Stomach (tissue), 8 donors: ENCODE measurements at regions not wholly inside any gene's neighbourhood (a gene's known extent, or its start where the extent isn't known, plus 50 kb on each side); places are given as distances from the start of the nearest gene placed in this dataset.

Experiments
- DNase-seq, 2 donors: peaks; one replicate each; pipeline versions ENCODE4 v3.0.0 to v3.0.0-alpha.2; 2013 to 2019
- H3K27ac ChIP-seq, 5 donors: fragments of 200-600 bp in 4 of 5; sonication (generic) in 4 of 5; one replicate each; pipeline ENCODE4 v1.5.1; 2013 to 2019; ENCODE audit warnings: mild to moderate bottlenecking in 1 of 5, moderate library complexity in 1 of 5
- H3K27me3 ChIP-seq, 3 donors: fragments of 200-600 bp; sonication (generic); one replicate each; pipeline ENCODE4 v1.5.1; 2017 to 2019; ENCODE audit warnings: mixed run types in 1 of 3
- H3K36me3 ChIP-seq, 4 donors: fragments of 200-600 bp; sonication (generic); 1 replicate in 3 of 4; 2 replicates in 1 of 4; pipeline ENCODE4 v1.5.1; 2016 to 2019
- H3K4me1 ChIP-seq, 4 donors: fragments of 200-600 bp; sonication (generic); one replicate each; pipeline ENCODE4 v1.5.1; 2016 to 2019
- H3K4me3 ChIP-seq, 4 donors: fragments of 200-600 bp; sonication (generic) in 3 of 4; one replicate each; pipeline ENCODE4 v1.5.1; 2016 to 2019; ENCODE audit warnings: mild to moderate bottlenecking in 1 of 4
- H3K9me3 ChIP-seq, 4 donors: fragments of 200-600 bp; sonication (generic); one replicate each; pipeline ENCODE4 v1.5.1; 2016 to 2019
- CTCF ChIP-seq, 7 experiments: fragments of 450-650 bp in 4 of 7; fragments of 200-600 bp in 3 of 7; sonication (generic) in 3 of 7; IDR thresholded peaks; one replicate each; pipeline ENCODE4 v1.5.1; 2016 to 2019; ENCODE audit warnings: antibody characterized with exemption in 7 of 7, control low read depth in 2 of 7, mild to moderate bottlenecking in 1 of 7
- EP300 ChIP-seq: sonication (generic); formaldehyde crosslinking; IDR thresholded peaks from one replicate; pipeline ENCODE4 v1.6.1; 2017; ENCODE audit warnings: antibody characterized with exemption
- POLR2A ChIP-seq, 4 donors: fragments of 450-650 bp; IDR thresholded peaks; one replicate each; pipeline ENCODE4 v1.6.1; 2016; ENCODE audit warnings: antibody characterized with exemption in 4 of 4, control low read depth in 2 of 4, mild to moderate bottlenecking in 1 of 4, moderate library complexity in 1 of 4
- POLR2AphosphoS5 ChIP-seq, 3 donors: sonication (generic); formaldehyde crosslinking; IDR thresholded peaks; one replicate each; pipeline ENCODE4 v1.6.1; 2016; ENCODE audit warnings: antibody characterized with exemption in 3 of 3
- WGBS, 5 donors: extraction: QIAGEN DNeasy Blood & Tissue Kit in 3 of 5; methylation state at CpG; one replicate each; pipeline versions ENCODE4 v1.1.5 to v1.1.7; 2013 to 2018; 5-methylcytosine and 5-hydroxymethylcytosine counted together
- intact Hi-C: fragments of 100-400 bp; cut with DNase I; formaldehyde crosslinking; loops from one replicate; pipeline ENCODE4 v1.15.1; 2023; ENCODE audit warnings: low total_unique reads
- donor health status: healthy with polysubstance abuse.
- donor health status: Bipolar disorder and iron deficiency.
- donor health status: healthy.

- Histone ChIP-seq H3K36me3 (no peaks in the 10 kb centered on the region), H3K27ac (no peak overlapping the region), H3K4me3 (no peak overlapping the region), H3K27me3 (no peaks in the 10 kb centered on the region), H3K9me3 (peaks cover 0 to 9% (median 1%) of the 10 kb centered on the region in 4 donors), H3K4me1 (peaks cover 0 to 12% (median 4%) of the 10 kb centered on the region in 4 donors)
- WGBS, 5 donors, result 79 to 86% (median 82%) methylated on average over 3 of the region's 3 CpGs
- no peak for TF ChIP-seq EP300
- DNase-seq, result no peak
- intact Hi-C loops, result no loop called here
These were observed 1360.1 kb upstream of the GJE1 start for GRCh38 chr6:140772576-140772975.

GRCh38 chr6:140768133-140768532 lies 1364.6 kb upstream of the GJE1 start:
- WGBS, 5 donors, result 79 to 96% (median 93%) methylated on average over 3 of the region's 3 CpGs
- DNase-seq, result no peak
- Histone ChIP-seq H3K27ac (no peak overlapping the region), H3K36me3 (no peaks in the 10 kb centered on the region), H3K4me1 (no peaks in the 10 kb centered on the region), H3K27me3 (no peaks in the 10 kb centered on the region), H3K4me3 (no peak overlapping the region), H3K9me3 (peaks cover 0 to 12% (median 2%) of the 10 kb centered on the region in 4 donors)
- TF ChIP-seq EP300, result no peak
- TF ChIP-seq POLR2AphosphoS5 (IDR thresholded peaks at IDR 0.05), result no peak
- no peak for TF ChIP-seq CTCF (IDR thresholded peaks at IDR 0.05)
- intact Hi-C loops, result no loop called here

- Histone ChIP-seq H3K27me3 (no peaks in the 10 kb centered on the region), H3K4me1 (no peaks in the 10 kb centered on the region), H3K27ac (no peak overlapping the region), H3K36me3 (no peaks in the 10 kb centered on the region), H3K9me3 (peaks cover 0 to 12% (median 2%) of the 10 kb centered on the region in 4 donors), H3K4me3 (no peak overlapping the region)
- TF ChIP-seq POLR2A (IDR thresholded peaks at IDR 0.05) (no peak), CTCF (IDR thresholded peaks at IDR 0.05) (no peak), POLR2AphosphoS5 (IDR thresholded peaks at IDR 0.05) (no peak), EP300 (no peak)
- WGBS, 5 donors, result 73 to 88% (median 83%) methylated on average over 2 of the region's 2 CpGs
- no peak for DNase-seq
- intact Hi-C loops, result no loop called here
These were observed 1365.7 kb upstream of the GJE1 start for GRCh38 chr6:140766999-140767398.

- H3K9me3 ChIP-seq, result peaks cover 0 to 5% (median 2%) of the 10 kb centered on the region in 4 donors
- H3K4me3 ChIP-seq, result no peak overlapping the region
- no peak overlapping the region for H3K27ac ChIP-seq
- no peak for TF ChIP-seq POLR2AphosphoS5 (IDR thresholded peaks at IDR 0.05)
- no peak for TF ChIP-seq POLR2A (IDR thresholded peaks at IDR 0.05)
- TF ChIP-seq CTCF (IDR thresholded peaks at IDR 0.05), result no peak
- no peak for TF ChIP-seq EP300
- DNase-seq, result no peak
- H3K27me3 ChIP-seq, result no peaks in the 10 kb centered on the region
- no peaks in the 10 kb centered on the region for H3K4me1 ChIP-seq
- intact Hi-C loops, result no loop called here
- WGBS, 5 donors, result 58 to 67% (median 64%) methylated on average over 3 of the region's 3 CpGs
- no peaks in the 10 kb centered on the region for H3K36me3 ChIP-seq
These were observed 1374.4 kb upstream of the GJE1 start for GRCh38 chr6:140758169-140758877.

- intact Hi-C loops, result no loop called here
- H3K27ac ChIP-seq, result no peak overlapping the region
- 48 to 80% (median 66%) methylated on average over 1 of the region's 1 CpG for WGBS, 5 donors
- no peak overlapping the region for H3K4me3 ChIP-seq
- no peaks in the 10 kb centered on the region for H3K27me3 ChIP-seq
- DNase-seq, result no peak
- H3K9me3 ChIP-seq, result peaks cover 0 to 16% (median 6%) of the 10 kb centered on the region in 4 donors
- no peaks in the 10 kb centered on the region for H3K4me1 ChIP-seq
- H3K36me3 ChIP-seq, result no peaks in the 10 kb centered on the region
- TF ChIP-seq EP300 (no peak), POLR2AphosphoS5 (IDR thresholded peaks at IDR 0.05) (no peak), POLR2A (IDR thresholded peaks at IDR 0.05) (no peak), CTCF (IDR thresholded peaks at IDR 0.05) (no peak)
These were observed 1377.8 kb upstream of the CITED2 start for GRCh38 chr6:140752234-140752633.
